ENCODE measurements at regions not wholly inside any gene's neighbourhood (a gene's known extent, or its start where the extent isn't known, plus 50 kb on each side); places are given as distances from the start of the nearest gene placed in this dataset.
"Not testable (repeated sequence)": the region's sequence is repeated elsewhere in the genome, so short reads cannot be mapped to it uniquely, and the experiment has no call there.

DNA sequence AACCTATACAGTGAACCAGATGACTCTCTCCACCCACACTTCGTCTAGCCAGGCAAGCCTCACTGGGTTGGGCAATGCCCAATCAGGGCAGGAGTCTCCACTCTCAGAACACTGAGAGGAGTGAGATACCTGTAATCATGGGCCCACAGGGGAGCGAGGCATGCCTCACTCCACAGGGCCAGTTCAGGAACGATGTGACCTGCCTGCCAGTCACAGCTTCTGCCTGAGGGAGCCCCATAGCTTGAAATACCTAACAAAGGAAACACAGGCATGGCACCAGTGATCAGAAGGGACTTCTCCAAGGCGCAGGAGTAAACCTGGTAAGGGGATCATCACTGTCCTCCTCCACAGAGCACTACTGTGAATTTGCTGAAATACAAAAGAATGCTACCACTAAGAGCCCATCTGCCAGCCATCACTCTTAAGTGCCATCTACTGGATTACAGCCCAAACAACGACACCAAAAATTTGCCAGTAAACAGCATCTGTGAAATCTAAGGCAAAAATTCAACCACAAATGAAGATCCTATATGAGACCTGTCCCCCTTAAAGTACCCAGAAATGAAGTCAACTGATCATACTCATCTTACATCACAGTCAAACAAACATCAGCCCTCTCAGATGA lies 689.9 kb upstream of the SEMA6D start:
- no peak for DNase-seq

DNA sequence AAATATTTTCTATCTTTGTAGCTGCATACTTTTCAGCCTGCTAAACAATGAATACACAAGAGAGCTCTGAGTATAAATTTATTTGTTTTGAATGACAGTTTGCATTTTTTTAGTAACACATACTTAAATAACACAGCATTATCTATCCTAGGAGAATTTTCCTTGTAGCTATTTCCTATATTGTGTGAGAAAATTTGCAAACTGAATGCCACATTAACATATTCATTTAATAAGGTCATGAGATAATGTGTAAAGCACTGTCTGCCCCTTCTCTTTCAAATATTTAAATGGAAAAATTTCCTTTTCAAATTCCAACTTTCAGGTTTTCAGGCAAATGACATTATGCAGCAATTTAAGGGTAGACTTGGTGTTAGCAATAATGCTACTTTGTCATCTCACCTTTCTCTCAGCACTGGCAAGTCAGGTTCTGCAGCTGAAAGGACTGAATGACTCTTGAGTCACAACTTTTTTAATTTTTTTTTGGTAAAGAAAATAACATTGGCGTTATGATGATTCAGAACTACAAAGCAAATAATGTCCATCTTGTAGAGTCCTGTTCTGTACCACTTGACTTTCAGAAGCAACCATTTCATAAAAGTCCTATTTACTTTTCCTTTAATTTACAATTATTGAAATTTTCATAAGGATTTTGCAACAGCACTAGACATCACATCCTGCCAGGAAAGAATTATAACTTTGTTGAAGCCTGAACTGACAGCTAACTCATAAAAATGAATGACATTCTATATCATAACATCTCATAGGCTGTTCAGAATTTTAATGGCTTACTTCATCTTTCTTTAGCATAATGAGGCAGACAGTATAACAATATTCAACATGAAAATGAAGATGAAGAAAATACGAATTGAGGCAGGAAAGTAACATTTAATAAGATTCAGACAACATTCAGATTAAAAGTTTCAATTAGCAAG lies 681.6 kb upstream of the SEMA6D start:
- DNase-seq, result no peak

DNA sequence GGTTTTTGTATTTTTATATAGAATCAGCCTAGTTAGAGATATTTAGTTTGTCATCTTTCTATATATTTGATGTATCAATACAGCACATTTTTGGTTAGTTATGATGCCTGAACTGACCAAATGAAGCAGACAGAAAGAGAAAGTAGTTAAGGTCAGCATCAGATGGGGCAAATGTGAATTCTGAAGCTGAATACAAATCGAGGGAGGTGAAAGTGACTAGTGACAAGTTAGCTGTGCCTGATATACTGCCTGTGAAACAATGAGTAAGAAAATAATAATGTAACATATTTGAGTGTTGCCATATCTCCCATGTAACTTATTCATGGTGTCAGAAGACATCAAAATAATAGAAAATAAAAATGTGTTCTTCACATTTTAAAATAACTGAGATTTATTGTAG lies 680.3 kb upstream of the SEMA6D start:
- no peak for DNase-seq

DNA sequence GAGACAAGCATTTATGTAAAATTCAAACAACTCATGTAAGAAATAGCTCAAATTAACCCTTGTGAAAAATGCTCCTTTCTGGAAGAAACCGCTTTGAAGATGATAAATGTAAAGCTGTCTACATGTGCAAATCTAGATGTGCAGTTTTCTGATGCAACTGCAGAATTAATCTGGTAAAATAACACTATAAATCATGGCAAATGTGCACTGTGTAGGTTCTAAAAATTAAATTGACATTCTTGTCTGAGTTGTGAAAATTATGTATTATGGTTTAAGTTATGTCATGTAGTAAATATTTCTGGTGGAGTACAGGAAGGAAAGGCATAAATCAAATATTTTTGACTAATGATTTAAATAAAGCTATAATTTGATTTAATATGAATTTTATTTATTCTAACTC lies 678.1 kb upstream of the SEMA6D start:
- DNase-seq, result no peak

DNA sequence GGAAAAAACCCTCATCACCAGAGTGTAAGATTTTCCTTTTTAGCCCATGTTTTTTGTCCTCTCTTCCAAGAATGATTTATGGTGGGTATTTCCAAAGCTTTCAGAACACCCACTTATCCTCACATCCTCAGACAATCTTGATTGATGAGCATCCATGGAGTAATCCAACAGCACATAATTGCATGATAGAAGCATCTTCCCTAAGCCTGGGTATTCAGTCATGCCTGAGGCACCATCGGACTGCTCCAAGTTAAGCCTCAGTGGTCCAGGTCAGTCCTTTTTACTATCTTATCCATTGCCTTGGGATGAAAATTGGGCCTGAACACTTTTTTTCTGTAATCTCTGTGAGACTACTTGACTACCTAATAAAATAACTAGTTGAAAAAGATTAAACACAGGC lies 676.0 kb upstream of the SEMA6D start:
- DNase-seq, result no peak

DNA sequence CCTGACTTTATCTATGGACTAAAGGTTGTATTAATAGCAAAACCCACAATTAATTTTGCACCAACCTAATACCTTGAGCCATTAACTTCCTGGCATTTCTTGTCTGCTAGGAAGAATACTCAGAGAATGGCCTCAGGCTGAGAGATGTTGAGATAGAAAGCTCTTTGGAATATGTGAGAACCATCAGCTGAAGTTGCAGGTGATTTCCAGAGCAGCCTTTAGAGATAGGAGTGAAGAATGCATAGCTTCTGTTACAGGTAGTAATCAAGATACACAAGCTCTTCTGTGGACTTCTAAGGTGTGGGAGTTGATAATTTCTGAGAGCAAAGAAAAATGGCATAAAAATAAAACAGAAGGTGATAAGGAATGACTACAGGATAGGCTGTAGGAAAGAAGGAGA lies 669.3 kb upstream of the SEMA6D start:
- not testable (repeated sequence) for DNase-seq

DNA sequence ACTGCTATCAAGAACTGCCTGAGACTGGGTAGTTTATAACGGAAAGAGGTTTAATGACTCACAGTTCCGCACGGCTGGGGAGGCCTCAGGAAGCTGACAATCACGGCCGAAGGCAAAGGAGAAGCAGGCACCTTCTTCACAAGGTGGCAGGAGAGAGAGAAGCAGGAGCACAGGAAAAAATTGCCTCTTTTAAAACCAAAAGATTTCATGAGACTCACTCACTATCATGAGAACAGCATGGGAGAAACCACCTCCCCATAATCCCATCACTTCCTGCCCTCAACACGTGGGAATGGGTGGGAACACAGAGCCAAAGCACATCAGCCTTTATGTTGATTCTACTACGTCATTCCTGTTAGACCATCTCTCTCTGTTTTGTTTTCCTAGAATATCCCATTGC lies 650.9 kb upstream of the SEMA6D start:
- no peak for DNase-seq

DNA sequence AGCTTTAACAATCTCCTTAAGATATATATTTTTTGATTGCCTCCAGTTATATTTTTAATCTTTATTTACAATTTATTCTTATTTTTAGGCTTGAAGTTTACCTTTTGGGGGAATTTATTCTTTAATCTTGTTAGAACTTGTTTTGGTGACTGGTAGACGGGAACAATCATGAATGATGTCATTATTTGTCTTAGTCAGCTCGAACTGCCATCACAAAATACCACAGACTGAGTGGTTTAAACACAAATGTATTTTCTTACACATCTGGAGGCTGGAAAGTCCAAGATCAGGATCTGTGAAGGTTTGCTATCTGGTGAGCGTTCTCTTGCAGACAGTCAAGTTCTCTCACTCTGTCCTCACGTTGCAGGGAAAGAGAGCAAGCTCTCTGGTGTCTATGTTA lies 639.5 kb upstream of the SEMA6D start:
- not testable (repeated sequence) for DNase-seq

DNA sequence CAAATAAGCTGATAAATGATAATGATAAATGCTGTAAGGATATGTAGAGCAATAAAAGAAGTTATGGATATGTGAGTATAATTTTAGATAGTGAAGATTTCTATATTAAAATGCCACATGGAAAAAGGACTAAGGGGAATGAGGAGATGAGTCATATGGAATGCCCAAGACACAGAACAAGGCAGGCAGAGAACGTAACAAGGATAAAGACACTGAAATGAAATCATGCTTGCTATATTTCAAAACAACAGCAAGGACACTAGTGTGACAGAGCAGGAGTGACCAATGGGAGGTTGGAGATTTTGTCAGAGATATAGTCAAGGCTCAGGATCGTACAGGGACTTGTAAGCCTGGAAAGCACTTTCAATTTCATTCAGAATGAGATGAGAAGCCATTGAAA lies 621.5 kb upstream of the SEMA6D start:
- no peak for DNase-seq

DNA sequence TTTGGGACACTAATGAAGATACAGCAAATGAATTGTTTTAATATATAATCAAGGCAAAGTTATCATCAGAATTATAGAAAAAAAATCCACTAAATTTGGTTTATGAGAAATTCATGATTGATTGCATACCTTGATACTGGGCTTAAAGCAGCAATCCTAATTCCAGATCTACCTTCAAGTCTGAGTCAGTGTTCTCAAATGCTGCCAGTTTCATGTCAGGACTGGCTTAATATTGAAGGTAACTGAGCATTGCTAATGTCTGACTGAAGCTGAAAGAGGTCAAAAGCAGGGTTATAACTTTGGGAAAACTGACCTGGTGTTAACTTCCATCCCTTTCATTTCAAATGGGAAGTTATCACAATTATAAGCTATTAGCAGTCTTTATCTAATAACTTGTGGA lies 618.8 kb upstream of the SEMA6D start:
- DNase-seq, result not testable (repeated sequence)

DNA sequence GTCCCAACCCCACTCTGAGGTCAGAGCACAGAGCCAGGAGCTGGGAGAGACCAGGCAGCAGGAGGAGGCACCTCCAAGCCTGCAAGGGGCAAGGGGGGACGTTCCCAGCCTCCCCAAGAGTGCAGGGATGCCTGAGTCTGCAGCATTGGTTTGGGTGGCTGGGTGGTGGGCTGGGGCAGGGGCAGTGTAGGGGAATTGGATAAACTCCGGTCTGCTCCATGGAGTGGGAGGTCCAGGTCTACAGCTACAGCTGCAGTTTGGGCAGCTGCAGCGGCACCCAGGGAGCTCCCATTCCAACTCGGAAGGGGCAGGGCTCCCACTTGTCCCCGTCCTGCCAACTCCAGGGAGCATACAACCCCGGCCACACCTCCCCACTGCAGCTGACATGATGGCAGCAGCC lies 617.5 kb upstream of the SEMA6D start:
- not testable (repeated sequence) for DNase-seq

DNA sequence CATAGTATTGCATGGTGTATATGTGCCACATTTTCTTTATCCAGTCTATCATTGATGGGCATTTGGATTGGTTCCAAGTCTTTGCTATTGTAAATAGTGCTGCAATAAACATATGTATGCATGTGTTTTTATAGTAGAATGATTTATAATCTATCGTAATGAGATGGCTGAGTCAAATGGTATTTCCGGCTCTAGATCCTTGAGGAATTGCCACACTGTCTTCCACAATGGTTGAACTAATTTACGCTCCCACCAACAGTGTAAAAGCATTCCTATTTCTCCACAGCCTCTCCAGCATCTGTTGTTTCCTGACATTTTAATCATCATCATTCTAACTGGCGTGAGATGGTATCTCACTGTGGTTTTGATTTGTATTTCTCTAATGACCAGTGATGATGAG lies 608.5 kb upstream of the SEMA6D start:
- DNase-seq, result not testable (repeated sequence)

DNA sequence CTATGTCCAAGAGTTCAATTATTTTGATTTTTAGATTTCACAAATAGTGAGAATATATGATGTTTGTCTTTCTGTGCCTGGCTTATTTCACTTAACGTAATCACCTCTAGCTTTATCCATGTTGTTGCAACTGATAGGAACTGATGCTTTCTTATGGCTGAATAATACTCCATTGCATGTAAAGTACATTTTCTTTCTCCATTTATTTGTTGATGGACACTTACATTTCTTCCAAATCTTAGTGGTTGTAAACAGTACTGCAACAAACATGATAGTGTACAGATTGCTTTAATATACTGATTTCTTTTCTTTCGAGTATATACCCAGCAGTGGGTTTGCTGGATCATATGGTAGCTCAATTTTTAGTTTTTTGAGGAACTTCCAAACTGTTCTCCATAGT lies 600.6 kb upstream of the SEMA6D start:
- DNase-seq, result no peak

DNA sequence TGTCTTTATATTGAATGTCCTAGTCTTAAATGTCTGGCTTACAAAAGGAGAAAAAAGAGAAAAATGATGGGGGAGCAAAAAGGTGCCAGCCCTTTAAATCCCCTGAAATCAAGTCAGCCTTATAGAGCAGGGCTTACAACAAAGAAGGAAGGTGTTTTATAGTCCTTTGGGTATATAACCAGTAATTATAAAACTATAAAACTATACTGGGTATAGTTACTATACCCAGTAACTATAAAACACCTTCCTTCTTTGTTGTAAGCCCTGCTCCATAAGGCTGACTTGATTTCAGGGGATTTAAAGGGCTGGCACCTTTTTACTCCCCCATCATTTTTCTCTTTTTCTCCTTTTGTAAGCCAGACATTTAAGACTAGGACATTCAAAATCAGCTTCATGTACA lies 598.0 kb upstream of the SEMA6D start:
- no peak for DNase-seq

DNA sequence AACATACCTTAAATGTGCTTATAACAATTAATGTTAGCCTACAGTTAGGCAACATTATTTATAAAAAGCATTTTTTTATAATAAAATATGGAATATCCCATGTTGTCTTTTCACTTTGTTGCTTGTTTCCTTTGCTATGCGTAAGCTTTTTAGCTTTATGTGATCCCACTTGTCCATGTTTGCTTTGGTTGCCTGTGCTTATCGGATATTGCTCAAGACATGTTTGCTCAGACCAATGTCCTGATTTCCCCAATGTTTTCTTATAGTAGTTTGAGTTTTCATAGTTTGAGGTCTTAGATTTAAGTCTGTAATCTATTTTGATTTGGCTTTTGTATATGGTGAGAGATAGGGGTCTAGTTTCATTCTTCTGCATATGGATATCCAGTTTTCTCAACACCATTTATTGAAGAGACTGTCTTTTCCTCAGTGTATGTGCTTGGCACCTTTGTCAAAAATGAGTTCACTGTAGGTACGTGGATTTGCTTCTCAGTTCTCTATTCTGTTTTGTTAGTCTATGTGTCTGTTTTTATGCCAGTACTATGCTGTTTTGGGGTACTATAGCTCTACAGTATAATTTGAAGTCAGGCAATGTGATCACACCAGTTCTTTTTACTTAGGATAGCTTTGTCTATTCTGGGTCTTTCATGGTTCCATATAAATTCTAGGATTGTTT lies 592.7 kb upstream of the SEMA6D start:
- no peak for DNase-seq

DNA sequence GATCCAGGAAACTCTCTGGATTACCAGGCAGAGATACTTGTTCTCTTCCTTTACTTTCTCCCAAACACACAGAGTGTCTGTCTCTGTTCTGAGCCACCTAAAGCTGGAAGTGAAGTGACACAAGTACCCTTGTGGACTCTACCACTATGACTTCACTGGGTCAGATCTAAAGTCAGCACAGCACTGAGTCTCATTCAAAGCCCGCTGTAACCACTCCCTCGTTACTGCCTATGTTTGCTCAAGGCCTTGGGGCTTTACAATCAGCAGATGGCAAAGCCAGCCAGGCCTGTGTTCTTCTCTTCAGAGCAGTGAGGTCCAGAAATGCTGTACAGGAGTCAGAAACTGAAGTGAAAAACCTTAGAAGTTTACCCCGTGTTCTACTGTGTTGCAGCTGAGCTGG lies 588.3 kb upstream of the SEMA6D start:
- no peak for DNase-seq

DNA sequence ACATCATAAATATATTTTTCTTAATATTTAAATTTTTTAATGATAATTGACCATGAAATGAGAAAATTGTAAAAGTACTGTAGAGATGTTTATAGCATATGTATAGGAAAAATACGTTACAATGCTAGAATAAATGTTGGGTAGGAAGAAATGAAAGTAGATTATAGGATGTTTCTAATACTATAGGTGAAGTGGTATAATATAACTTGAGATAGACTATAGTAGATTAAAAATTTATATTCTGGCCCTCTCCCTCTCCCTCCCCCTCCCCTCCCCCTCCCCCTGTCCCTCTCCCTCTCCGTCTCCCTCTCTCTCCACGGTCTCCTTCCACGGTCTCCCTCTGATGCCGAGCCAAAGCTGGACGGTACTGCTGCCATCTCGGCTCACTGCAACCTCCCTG lies 585.9 kb upstream of the SEMA6D start:
- not testable (repeated sequence) for DNase-seq

DNA sequence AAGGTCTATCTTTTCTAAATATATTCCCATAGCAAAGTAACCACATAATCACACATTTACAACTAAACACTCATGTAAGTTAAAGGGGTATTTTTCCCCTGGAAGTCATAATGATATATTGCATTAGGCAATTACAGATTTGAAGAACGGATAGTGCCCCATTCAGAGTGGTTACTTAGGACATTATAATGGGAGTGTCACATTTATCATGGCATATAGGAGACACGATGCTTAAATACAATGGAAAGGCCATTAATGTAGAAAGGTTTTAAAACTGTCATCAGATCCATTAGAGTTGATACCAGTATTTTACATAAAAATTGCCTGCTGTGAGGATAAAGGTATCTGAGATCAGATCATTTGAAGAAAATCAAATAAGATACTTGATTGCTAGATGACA lies 582.0 kb upstream of the SEMA6D start:
- no peak for DNase-seq

DNA sequence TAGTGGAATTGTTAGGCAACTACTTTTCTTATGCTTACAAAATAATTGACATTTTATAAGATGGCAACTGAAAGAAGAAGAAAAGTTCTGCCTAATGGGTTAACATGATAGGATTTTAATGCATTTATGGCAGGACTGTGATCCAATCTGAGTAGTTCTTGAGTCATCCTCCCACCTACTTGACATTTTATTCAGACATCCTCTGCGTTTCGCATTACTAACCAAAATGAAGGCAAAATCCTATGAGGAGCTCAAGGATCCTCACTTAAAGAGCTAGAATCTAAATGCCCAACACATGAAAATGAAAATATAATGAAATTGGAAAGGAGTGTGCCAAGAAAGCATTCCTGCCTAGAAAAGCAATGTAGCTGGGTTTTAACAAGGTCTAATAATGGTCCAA lies 581.1 kb upstream of the SEMA6D start:
- DNase-seq, result no peak

DNA sequence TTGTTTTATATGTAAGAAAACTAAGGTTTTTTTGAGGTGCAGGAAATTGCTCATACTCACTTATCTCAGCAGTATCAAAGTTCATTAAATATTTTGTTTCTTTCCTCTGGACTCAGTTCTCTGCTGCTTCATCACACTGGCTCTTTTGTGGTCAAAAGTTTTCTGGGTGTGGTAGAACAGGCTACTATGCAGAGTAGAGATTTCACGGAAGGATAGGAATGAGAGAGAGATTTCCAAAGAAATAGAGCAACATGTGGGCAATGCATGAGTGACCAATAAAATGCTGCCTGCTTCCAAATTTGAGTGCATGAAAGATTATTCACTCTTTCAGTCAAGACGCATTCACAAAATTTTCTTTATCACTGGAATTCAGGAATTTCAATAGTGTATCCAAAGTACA lies 577.3 kb upstream of the SEMA6D start:
- no peak for DNase-seq

DNA sequence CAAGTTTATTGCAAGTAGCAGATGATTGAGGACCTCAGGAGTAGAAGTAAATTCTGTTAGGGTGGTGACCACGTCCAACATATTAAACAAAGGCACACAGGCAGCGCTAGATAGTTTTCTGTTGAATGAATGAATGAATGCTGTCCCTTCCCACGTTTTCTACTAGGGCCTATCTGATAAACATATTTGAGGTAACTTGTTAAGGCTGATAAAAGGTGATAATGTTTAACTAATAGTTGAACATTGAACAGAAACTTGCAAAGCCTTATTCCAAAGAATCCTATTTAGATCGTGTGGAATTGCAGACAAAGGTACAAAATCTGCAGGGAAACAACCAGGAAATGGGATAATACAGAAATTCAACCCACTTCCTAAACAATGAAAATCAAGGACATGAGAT lies 559.5 kb upstream of the SEMA6D start:
- DNase-seq, result no peak

DNA sequence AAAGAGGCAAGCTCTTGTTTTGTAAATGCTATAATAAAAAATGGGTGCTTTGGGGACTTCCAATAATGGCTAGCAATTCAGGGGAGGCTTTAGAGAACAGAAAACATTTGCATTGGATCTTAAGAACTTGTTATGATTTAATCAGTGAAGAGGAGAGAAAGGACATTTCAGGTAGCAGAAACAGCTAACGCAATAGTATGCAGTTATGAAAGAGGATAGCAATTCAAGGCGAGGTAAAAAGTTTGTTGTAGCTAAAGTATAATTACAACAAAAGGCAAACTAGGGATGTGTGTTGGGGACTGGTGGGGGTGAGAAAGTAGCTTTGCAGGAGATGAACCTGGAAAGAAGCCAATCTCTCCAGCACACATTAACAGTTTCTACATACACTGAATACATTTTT lies 558.7 kb upstream of the SEMA6D start:
- DNase-seq, result no peak

DNA sequence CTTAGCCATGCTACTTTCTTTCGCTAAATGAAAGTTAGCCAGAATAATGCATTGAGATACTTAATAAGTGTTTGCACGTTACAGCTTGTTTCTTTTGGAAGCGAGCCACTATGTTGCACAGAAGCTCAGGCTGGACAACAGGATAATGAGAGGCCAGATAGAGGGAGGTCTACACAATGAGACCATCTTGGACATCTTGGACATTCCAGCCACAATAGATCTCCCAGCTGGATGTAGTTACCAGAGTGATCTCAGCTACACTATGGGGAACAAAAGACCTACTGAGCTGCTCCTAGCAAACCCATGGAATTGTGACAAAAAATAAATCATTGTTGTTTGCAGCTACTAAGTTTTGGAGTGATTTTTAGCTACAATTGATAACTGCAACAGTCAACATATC lies 540.1 kb upstream of the SEMA6D start:
- no peak for DNase-seq

DNA sequence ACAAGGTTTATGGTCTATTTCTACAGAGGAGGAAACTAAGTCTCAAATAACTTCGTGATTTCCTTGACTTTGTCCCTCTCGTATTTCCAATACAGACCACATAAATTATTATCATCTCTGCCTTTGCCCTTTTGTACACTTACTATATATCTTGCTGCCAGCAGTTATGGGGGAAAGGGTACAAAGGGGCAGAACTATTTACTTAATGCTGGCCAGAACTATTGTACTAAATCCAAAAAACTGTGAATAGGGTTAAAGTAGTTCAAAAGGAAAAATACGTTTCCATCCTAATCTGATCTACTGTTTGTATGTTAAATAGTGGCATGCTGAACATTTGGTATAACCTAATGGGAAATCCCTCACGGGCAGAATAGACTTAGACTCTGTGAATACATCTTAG lies 537.3 kb upstream of the SEMA6D start:
- DNase-seq, result no peak

Data from SHP77 treated with DMSO at 0.1 percent for 48 hours (cell line).